ENCODE measurements at regions not wholly inside any gene's neighbourhood (a gene's known extent, or its start where the extent isn't known, plus 50 kb on each side); places are given as distances from the start of the nearest gene placed in this dataset.

DNA sequence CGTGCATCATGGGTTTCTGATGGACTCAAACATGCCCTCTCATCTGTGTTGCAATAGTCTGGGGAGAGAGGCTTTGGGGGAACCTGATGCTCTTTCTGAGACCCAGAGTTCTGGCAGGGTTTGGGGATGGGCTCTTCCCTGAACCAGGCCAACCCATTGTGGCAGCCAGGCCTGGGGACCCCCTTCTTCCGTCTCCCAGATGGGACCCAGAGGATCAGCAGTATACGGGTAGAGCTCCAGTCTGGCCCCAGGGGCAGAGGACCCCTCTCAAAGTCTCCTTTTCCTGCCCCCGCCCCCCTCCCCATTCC is 333.7 kb downstream of the DYSF start:
- Histone ChIP-seq H4K20me1 (no peaks in the 10 kb centered on the region), H3K9me3 (replicated peaks in 1 of 11) (no peaks in the 10 kb centered on the region), H3K27ac (no peak overlapping the region), H3K9ac (no peak overlapping the region), H3K4me2 (no peak overlapping the region), H3K4me3 (no peak overlapping the region), H3K4me1 (0 out of 20 replicates have a peak, but pooled peaks cover 0 to 6% (median 0%) of the 10 kb centered on the region in 10 experiments), H3K36me3 (no peaks in the 10 kb centered on the region), H3K27me3 (no peaks in the 10 kb centered on the region)
- TF ChIP-seq Cebpa-rat (IDR thresholded peaks at IDR 0.05): no peak

DNA sequence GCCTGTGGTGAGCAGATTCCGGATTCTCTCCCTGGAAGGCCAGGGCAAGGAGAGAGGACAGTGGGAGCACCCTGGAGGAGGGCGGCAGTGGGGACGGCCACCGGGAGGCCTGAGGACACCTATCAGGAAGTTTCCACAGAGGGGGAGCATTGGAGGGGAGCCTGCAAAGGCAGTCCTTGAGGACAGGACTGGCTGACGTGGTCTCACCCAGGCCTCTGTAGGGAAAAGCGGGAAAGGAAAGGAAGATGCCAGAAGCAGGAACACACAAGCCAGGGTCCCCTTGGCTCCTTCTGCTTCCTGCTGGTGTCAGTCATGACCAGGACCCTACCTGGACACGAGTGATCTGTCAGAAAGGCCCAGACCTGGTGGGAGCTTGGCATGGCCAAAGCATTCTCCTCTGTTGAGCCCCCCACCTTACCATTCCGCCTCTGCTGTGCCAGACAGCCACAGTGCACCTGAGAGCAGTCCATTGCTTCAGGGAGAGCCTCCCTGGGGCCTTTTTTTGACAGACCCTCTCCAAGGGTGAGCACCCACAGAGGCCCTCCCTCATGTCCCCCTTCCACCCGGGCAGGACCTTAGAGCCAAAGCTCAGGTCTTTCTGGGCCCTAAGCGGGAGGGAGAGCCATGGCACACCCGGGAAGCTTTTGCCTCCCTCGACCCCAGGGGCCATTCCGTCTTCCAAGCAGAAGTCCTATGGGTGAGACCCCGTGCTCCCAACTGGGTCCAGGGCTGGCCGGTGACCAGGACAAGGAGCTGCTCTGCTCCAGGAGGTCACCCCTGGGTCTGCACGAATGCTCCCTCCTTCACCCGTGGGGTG is 333.1 kb downstream of the DYSF start:
- Histone ChIP-seq H3K27ac (no peak overlapping the region), H3K36me3 (no peaks in the 10 kb centered on the region), H3K4me1 (0 out of 20 replicates have a peak, but pooled peaks cover 0 to 6% (median 0%) of the 10 kb centered on the region in 10 experiments), H3K4me3 (no peak overlapping the region), H3K9ac (no peak overlapping the region), H4K20me1 (no peaks in the 10 kb centered on the region), H3K27me3 (no peaks in the 10 kb centered on the region), H3K4me2 (no peak overlapping the region), H3K9me3 (replicated peaks in 1 of 11) (no peaks in the 10 kb centered on the region)
- no peak for TF ChIP-seq Cebpa-rat (IDR thresholded peaks at IDR 0.05)

DNA sequence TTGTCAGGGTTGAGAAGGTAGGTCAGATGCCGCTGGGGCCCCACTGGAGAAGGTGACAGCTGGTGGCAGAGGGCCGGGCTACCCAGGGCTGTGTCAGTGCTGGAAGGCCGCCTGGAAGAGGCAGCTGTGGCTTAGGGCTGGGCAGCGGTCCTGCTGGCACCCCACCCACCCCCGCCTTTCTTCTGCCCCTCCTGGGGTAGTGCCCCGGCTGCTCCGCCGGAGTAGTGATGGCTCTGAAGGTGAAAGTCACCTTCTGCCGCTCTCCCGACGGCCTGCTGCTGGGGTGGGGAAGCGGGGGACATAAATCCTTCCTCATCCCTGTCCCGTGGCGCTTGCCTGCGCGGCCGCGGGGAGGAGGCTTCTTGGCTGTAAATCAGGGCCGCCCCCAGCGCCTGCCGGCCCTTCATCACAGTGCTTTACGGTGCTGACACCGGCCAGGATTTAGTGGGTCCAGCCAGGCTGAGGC is 332.2 kb downstream of the DYSF start:
- Histone ChIP-seq H3K9me3 (replicated peaks in 1 of 11) (no peaks in the 10 kb centered on the region), H3K27me3 (no peaks in the 10 kb centered on the region), H3K4me2 (no peak overlapping the region), H3K9ac (no peak overlapping the region), H3K27ac (no peak overlapping the region), H3K36me3 (no peaks in the 10 kb centered on the region), H4K20me1 (no peaks in the 10 kb centered on the region), H3K4me1 (0 out of 20 replicates have a peak, but pooled peaks cover 0 to 6% (median 0%) of the 10 kb centered on the region in 10 experiments), H3K4me3 (no peak overlapping the region)
- no peak for TF ChIP-seq Cebpa-rat (IDR thresholded peaks at IDR 0.05)

DNA sequence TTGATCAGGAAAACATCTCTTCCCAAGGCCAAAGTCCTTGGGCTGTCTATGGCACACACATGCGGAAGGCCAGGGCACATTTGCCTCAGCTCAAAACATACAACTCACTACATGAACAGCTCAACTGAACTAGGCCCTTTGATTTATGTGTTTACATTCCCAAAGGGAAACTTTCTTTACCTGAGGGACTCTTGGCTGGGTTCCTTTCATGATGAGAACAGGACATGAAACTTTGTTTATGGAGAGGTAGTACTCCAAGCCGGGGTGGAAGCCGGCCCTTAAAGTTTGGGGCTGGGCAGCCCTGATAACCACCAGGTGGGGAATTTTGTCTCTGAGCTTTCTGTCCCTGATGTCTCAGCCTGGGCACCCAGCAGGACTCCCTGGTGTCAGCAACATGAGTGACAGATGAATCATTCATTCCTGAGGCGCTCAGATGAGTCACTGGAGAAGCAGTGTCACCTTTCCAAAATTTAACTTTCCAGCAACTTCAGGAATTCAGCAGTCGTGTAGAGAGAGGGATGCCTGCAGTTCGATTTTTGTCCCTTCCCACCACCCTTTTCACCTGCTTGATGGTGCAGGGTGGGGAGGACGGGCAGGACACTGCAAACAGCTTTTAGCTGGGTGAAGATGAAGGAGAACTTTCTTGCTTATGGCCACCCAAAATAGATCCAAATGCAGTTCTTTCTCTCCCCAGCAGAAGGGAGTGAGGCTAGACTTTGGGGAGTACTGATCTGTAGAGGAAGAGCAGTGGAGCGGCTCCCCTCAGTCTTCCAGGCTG is 331.6 kb downstream of the DYSF start:
- H3K27ac ChIP-seq: no peak overlapping the region
- no peak overlapping the region for H3K4me2 ChIP-seq
- H3K9me3 ChIP-seq (replicated peaks in 1 of 11): no peaks in the 10 kb centered on the region

GRCh38 chr2:71783815-71784214 is 330.5 kb downstream of the DYSF start:
- Histone ChIP-seq H3K36me3 (no peaks in the 10 kb centered on the region), H3K4me2 (no peak overlapping the region), H3K27me3 (no peaks in the 10 kb centered on the region), H3K27ac (no peak overlapping the region), H3K4me3 (no peak overlapping the region), H4K20me1 (no peaks in the 10 kb centered on the region), H3K9me3 (replicated peaks in 1 of 11) (no peaks in the 10 kb centered on the region), H3K4me1 (0 out of 20 replicates have a peak, but pooled peaks cover 0 to 6% (median 0%) of the 10 kb centered on the region in 10 experiments), H3K9ac (no peak overlapping the region)
- TF ChIP-seq Cebpa-rat (IDR thresholded peaks at IDR 0.05): no peak

More for the DNA sequence above, 331.6 kb downstream of the DYSF start:
- Histone ChIP-seq H3K36me3 (no peaks in the 10 kb centered on the region), H3K9ac (no peak overlapping the region), H3K27me3 (no peaks in the 10 kb centered on the region), H4K20me1 (no peaks in the 10 kb centered on the region), H3K4me3 (no peak overlapping the region), H3K4me1 (0 out of 20 replicates have a peak, but pooled peaks cover 0 to 6% (median 0%) of the 10 kb centered on the region in 10 experiments)
- no peak for TF ChIP-seq Cebpa-rat (IDR thresholded peaks at IDR 0.05)

GRCh38 chr2:71783215-71783614 is 329.9 kb downstream of the DYSF start:
- no peak overlapping the region for H3K4me3 ChIP-seq
- H4K20me1 ChIP-seq: no peaks in the 10 kb centered on the region
- H3K4me1 ChIP-seq: 0 out of 20 replicates have a peak, but pooled peaks cover 0 to 2% (median 0%) of the 10 kb centered on the region in 10 experiments
- no peaks in the 10 kb centered on the region for H3K9me3 ChIP-seq (replicated peaks in 1 of 11)
- no peaks in the 10 kb centered on the region for H3K36me3 ChIP-seq
- no peak overlapping the region for H3K4me2 ChIP-seq
- H3K9ac ChIP-seq: no peak overlapping the region
- no peaks in the 10 kb centered on the region for H3K27me3 ChIP-seq
- no peak for TF ChIP-seq Cebpa-rat (IDR thresholded peaks at IDR 0.05)
- no peak overlapping the region for H3K27ac ChIP-seq

- H3K4me1 ChIP-seq: no peaks in the 10 kb centered on the region
- no peak overlapping the region for H3K4me2 ChIP-seq
- no peak for TF ChIP-seq Cebpa-rat (IDR thresholded peaks at IDR 0.05)
- no peaks in the 10 kb centered on the region for H3K36me3 ChIP-seq
- H3K9ac ChIP-seq: no peak overlapping the region
- no peaks in the 10 kb centered on the region for H3K27me3 ChIP-seq
- no peaks in the 10 kb centered on the region for H4K20me1 ChIP-seq
- H3K9me3 ChIP-seq (replicated peaks in 1 of 11): no peaks in the 10 kb centered on the region
- H3K27ac ChIP-seq: no peak overlapping the region
- no peak overlapping the region for H3K4me3 ChIP-seq
These were observed 329.0 kb downstream of the DYSF start for GRCh38 chr2:71782323-71782722.

GRCh38 chr2:71781695-71782228 is 328.4 kb downstream of the DYSF start:
- Histone ChIP-seq H3K27ac (no peak overlapping the region), H3K9ac (no peak overlapping the region), H3K4me3 (no peak overlapping the region), H3K9me3 (replicated peaks in 1 of 11) (no peaks in the 10 kb centered on the region), H4K20me1 (no peaks in the 10 kb centered on the region), H3K36me3 (no peaks in the 10 kb centered on the region), H3K27me3 (no peaks in the 10 kb centered on the region), H3K4me1 (no peaks in the 10 kb centered on the region), H3K4me2 (no peak overlapping the region)
- TF ChIP-seq Cebpa-rat (IDR thresholded peaks at IDR 0.05): no peak

DNA sequence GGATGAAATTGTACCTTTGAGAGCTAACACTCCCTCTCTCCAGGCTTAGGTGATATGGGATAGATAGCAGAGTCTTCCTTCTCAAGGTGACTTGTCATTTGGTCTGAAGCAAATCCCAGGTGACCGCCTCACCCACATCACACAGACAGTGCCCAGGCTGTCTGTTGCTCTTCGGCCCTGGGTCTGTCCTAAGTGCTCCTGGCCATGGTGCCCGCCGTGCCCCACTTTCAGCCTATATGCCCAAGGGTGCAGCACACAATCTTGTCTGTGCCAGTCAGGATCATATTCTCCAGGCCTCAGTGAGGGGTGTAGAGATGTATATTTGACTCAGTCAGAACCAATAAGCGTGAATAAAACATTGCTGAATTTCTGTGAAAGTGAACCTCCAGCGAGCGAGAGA is 326.8 kb downstream of the DYSF start:
- no peaks in the 10 kb centered on the region for H3K27me3 ChIP-seq
- no peak overlapping the region for H3K4me2 ChIP-seq
- H3K27ac ChIP-seq: no peak overlapping the region
- no peaks in the 10 kb centered on the region for H3K9me3 ChIP-seq (replicated peaks in 1 of 11)
- TF ChIP-seq Cebpa-rat (IDR thresholded peaks at IDR 0.05): no peak
- no peaks in the 10 kb centered on the region for H4K20me1 ChIP-seq
- H3K36me3 ChIP-seq: no peaks in the 10 kb centered on the region
- H3K9ac ChIP-seq: no peak overlapping the region
- no peaks in the 10 kb centered on the region for H3K4me1 ChIP-seq
- no peak overlapping the region for H3K4me3 ChIP-seq

Measured in BLaER1 treated with 17β-estradiol and CSF1 and Interleukin-3, amounts not matched to agents 10 nM and 100 nM (cell line).